ENCODE measurements at regions not wholly inside any gene's neighbourhood (a gene's known extent, or its start where the extent isn't known, plus 50 kb on each side); places are given as distances from the start of the nearest gene placed in this dataset.

DNA sequence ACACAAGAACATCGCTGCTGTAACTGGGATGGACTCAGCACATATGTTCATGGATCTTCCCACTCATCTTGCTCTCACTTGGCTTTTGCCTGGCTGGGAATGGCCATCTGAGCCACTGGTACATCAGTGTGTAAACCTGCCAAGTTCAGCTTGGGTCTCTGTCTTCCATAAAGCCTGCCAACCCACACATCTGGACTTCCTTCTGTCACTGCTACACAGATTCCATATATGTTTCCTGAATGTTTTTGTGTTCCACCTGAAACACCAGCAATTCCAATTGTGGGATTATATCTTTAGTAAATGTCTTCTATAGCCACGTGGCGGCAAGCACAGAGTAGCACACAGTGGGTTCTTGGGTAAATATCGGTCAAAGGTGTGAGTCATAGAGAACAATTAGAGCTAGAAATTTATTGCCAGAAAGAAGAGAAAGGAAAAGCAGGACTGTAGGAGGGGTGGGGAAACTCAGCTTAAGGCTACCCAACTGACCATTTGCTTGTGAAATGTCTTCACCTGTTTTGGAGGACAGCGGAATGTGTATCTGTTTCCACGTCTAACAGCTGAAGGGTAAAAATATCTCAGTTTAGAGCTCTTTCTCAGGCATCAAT is 125.9 kb downstream of the MFAP3L start:
- POLR2A ChIA-PET: no interaction called here
- TF ChIP-seq TCF12 (IDR thresholded peaks at IDR 0.05; ENCODE audit: low read depth, low read length) (no peak), ESRRA (IDR thresholded peaks at IDR 0.05; ENCODE audit: low read length) (no peak), TARDBP (IDR thresholded peaks at IDR 0.05; ENCODE audit: borderline replicate concordance) (no peak), RB1 (IDR thresholded peaks at IDR 0.05; ENCODE audit: borderline replicate concordance) (no peak)
- TF ChIP-seq, protein P1, sequence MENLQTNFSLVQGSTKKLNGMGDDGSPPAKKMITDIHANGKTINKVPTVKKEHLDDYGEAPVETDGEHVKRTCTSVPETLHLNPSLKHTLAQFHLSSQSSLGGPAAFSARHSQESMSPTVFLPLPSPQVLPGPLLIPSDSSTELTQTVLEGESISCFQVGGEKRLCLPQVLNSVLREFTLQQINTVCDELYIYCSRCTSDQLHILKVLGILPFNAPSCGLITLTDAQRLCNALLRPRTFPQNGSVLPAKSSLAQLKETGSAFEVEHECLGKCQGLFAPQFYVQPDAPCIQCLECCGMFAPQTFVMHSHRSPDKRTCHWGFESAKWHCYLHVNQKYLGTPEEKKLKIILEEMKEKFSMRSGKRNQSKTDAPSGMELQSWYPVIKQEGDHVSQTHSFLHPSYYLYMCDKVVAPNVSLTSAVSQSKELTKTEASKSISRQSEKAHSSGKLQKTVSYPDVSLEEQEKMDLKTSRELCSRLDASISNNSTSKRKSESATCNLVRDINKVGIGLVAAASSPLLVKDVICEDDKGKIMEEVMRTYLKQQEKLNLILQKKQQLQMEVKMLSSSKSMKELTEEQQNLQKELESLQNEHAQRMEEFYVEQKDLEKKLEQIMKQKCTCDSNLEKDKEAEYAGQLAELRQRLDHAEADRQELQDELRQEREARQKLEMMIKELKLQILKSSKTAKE (IDR thresholded peaks at IDR 0.05; ENCODE audit: low read depth, poor library complexity, severe bottlenecking): no peak
- TF ChIP-seq, protein P2, sequence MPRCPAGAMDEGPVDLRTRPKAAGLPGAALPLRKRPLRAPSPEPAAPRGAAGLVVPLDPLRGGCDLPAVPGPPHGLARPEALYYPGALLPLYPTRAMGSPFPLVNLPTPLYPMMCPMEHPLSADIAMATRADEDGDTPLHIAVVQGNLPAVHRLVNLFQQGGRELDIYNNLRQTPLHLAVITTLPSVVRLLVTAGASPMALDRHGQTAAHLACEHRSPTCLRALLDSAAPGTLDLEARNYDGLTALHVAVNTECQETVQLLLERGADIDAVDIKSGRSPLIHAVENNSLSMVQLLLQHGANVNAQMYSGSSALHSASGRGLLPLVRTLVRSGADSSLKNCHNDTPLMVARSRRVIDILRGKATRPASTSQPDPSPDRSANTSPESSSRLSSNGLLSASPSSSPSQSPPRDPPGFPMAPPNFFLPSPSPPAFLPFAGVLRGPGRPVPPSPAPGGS (IDR thresholded peaks at IDR 0.05; ENCODE audit: borderline replicate concordance, insufficient read depth, low read depth, low read length, poor library complexity, severe bottlenecking): no peak
- TF ChIP-seq, protein P3, sequence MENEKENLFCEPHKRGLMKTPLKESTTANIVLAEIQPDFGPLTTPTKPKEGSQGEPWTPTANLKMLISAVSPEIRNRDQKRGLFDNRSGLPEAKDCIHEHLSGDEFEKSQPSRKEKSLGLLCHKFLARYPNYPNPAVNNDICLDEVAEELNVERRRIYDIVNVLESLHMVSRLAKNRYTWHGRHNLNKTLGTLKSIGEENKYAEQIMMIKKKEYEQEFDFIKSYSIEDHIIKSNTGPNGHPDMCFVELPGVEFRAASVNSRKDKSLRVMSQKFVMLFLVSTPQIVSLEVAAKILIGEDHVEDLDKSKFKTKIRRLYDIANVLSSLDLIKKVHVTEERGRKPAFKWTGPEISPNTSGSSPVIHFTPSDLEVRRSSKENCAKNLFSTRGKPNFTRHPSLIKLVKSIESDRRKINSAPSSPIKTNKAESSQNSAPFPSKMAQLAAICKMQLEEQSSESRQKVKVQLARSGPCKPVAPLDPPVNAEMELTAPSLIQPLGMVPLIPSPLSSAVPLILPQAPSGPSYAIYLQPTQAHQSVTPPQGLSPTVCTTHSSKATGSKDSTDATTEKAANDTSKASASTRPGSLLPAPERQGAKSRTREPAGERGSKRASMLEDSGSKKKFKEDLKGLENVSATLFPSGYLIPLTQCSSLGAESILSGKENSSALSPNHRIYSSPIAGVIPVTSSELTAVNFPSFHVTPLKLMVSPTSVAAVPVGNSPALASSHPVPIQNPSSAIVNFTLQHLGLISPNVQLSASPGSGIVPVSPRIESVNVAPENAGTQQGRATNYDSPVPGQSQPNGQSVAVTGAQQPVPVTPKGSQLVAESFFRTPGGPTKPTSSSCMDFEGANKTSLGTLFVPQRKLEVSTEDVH (IDR thresholded peaks at IDR 0.05; ENCODE audit: low read depth, partially characterized antibody): no peak
- Histone ChIP-seq H3K9ac (ENCODE audit: control insufficient read depth, insufficient read depth, low read length) (no peak overlapping the region), H3K4me2 (ENCODE audit: control insufficient read depth, insufficient read depth) (no peak overlapping the region), H3K9me3 (replicated peaks; ENCODE audit: control insufficient read depth, insufficient read depth, low read length) (no peaks in the 10 kb centered on the region), H2AFZ (ENCODE audit: control insufficient read depth, low read depth, low read length) (no peak overlapping the region), H3K27ac (ENCODE audit: control insufficient read depth, insufficient read depth) (no peak overlapping the region), H3K27me3 (replicated peaks in 1 of 2; ENCODE audit: control insufficient read depth in 2 of 2, insufficient read depth in 2 of 2, low read length in 1 of 2) (no peaks in the 10 kb centered on the region), H3K4me3 (no peak overlapping the region), H3K36me3 (ENCODE audit: control insufficient read depth in 2 of 2, insufficient read depth in 2 of 2, low read length in 1 of 2) (no peaks in the 10 kb centered on the region), H4K20me1 (ENCODE audit: control insufficient read depth, insufficient read depth) (no peaks in the 10 kb centered on the region), H3K4me1 (ENCODE audit: control insufficient read depth, insufficient read depth, low read length) (no peaks in the 10 kb centered on the region), H3K79me2 (ENCODE audit: control insufficient read depth, insufficient read depth, low read length) (no peaks in the 10 kb centered on the region)
- intact Hi-C loops (cut with micrococcal nuclease; ENCODE audit: unreplicated experiment): no loop called here
- RAD21 ChIA-PET (ENCODE audit: unreplicated experiment): no interaction called here
- FAIRE-seq (no peak), DNase-seq (ENCODE audit: low read depth, low spot score) (no peak), ATAC-seq (no peak)
- SMC1A ChIA-PET (ENCODE audit: uncharacterized antibody, unreplicated experiment): no interaction called here
- in situ Hi-C loops (cut with MboI): no loop called here
- CTCF ChIA-PET: no interaction called here
- 39% methylated on average over 6 of the region's 6 CpGs for WGBS (ENCODE audit: insufficient coverage, insufficient replicate concordance, low lambda C conversion rate, missing lambda C conversion rate)
- no TSS peak for BruUV-seq (replicated peaks)

Data from GM12878 (cell line).